GM18498 (cell line): ENCODE measurements at regions not wholly inside any gene's neighbourhood (a gene's known extent, or its start where the extent isn't known, plus 50 kb on each side); places are given as distances from the start of the nearest gene placed in this dataset.

ENCODE experiments used
- ATAC-seq: cut with Tn5 transposase; IDR thresholded peaks from one replicate; pipeline ENCODE4 v1.9.1; 2021; ENCODE audit warnings: mild to moderate bottlenecking, moderate library complexity; ENCODE audit not compliant: unreplicated experiment

DNA sequence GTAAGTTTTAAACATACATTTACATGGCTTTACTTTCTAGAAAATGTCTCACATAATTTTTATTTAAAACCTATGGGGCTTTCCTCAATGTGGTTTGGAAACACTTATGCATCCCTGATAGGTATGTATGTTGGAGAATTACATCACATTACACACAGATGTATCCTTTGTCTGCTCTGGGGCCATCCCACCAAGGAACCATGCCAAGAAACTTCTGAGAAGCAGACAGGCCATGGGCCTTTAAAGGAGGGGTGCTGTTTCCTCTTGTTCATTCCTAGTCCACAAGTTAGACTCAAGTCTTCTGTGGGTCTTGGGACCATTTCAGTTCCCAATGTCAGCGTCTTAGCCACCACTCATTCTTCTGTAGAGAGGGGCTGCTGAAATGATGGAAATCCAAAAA, 162.0 kb upstream of the SETBP1 start:
- no peak for ATAC-seq

DNA sequence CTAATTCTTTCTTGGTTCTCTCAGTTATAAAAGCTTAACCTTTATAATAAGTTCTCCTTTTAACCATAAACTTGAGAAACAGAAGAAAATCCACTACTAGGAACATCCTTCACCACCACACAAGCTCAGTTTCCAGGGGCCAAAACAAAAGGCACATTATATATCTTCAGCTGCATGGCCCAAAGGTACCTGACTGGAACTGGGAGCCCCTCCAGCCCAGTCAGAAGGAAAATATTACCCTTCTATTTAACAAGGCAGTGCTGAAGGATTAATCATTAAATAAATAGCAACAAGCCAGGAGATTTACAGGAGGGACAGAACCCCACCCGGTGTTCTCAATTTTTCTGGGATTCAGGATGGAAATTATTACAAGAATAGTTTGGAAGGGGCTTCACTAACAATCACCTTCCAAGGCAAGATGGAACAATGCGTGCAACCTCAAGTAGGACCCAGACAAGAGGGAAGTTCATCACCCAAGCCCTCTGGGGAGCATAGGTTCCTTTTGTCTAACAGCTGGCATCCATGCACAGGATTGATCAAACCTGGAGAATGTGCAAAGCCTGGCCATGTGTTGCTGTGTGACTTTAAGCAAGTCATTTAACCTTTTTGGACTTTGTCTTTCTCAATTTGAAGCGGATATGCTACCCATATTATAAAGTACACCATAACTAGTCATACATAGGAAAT, 159.6 kb upstream of the SETBP1 start:
- ATAC-seq = no peak

GRCh38 chr18:44521668-44522022, 159.0 kb upstream of the SETBP1 start:
- no peak for ATAC-seq

DNA sequence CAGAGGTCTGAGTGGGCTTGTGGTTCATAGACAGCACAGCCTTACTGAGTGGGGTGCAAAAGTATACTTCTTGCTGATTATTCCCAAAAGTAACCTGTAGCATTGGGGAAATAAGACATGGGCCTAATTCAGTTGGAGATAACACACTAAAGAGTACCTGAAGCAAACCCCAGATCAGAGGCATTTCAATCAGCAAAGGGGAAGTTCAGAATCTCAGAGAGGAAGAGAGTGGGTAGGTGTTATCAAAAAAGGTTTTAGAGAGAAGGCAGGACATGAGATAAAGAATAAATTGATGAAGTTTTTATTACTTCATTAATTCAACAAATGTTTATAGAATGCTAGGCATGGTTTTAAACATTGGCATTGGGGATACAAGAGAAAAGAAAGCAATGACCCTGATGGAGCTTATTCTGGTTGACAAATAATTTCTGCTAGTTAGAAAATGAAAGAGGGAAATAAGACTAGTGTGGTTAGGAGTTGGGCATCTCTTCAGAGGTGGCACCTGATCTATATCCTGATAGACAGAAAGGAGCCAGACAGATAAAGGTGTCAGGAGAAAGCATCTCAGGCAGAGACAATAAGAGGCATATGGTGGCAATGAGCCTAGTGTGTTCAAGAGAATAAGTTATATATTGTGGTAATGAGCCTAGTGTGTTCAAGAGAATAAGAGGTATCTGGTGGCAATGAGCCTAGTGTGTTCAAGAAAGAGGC, 153.8 kb upstream of the SETBP1 start:
- peak; percentile 58 for ATAC-seq

DNA sequence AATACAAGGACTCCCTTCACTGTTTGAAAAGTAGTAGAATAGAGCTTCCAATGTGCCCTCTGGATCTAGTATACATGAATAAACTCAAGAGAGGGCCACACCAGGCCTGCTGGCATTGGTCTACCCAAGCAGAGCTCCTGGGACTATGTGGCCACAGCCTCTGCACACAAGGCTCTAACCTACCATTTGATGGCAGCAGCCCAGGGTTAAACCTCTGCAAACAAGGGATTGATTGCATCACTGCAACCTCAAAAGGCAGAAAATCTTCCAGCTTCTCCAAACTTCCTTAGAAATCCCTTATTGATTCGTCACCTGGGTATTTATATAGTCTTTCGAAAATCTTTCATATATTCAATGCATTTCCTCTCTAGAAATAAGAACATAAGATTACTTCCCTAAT, 147.6 kb upstream of the SETBP1 start:
- ATAC-seq = no peak

DNA sequence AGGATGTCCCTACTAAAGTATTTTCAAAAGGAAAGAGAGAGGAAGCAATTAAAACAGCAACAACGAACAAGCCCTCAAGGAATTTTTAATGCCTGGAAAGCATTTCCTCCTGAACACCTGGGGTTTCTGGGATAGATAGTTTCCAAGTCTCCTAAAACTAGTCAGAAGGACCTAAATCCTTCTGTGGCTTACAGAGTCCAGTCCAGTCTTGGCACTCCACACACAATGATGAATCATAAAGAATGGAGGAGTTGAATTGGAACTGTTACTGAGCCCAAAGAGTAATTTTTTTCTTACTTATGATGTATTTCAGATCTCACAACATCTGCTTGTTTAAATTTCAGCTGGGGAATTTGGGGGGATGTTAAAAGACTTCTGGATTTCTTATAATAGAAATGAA, 144.6 kb upstream of the SETBP1 start:
- ATAC-seq = no peak

GRCh38 chr18:44536619-44537018, 144.1 kb upstream of the SETBP1 start:
- no peak for ATAC-seq

DNA sequence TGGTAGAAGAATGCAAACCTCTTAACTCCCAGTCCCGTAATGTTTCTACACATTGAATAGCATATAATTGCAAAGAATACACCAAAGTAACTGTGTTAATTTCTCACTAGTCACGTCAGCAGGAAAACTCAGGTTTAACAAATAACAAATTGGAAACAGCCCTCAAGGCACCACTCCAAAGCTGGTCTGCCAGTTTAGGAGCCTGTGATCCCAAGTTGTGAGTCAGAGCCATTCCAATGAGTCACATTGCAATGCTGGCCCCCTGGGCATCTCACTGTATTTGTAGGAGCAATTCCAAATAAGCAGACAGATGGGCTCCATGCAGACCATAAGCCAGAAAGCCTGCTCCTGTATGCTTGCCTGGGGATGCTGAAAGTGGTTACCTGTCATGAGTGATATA, 143.2 kb upstream of the SETBP1 start:
- ATAC-seq = no peak

GRCh38 chr18:44539926-44540325, 140.8 kb upstream of the SETBP1 start:
- ATAC-seq = no peak

GRCh38 chr18:44541159-44541558, 139.5 kb upstream of the SETBP1 start:
- ATAC-seq = no peak

GRCh38 chr18:44541781-44542180, 138.9 kb upstream of the SETBP1 start:
- no peak for ATAC-seq

- ATAC-seq = no peak
Observed at GRCh38 chr18:44543387-44543786, 137.3 kb upstream of the SETBP1 start.

- no peak for ATAC-seq
Observed at GRCh38 chr18:44545359-44545985, 135.2 kb upstream of the SETBP1 start.

- no peak for ATAC-seq
Observed at GRCh38 chr18:44546954-44547353, 133.7 kb upstream of the SETBP1 start.

GRCh38 chr18:44548291-44549221, 132.1 kb upstream of the SETBP1 start:
- no peak for ATAC-seq

GRCh38 chr18:44552706-44553105, 128.0 kb upstream of the SETBP1 start:
- no peak for ATAC-seq

- ATAC-seq = peak; percentile 77
Observed at GRCh38 chr18:44556296-44556695, 124.4 kb upstream of the SETBP1 start.

DNA sequence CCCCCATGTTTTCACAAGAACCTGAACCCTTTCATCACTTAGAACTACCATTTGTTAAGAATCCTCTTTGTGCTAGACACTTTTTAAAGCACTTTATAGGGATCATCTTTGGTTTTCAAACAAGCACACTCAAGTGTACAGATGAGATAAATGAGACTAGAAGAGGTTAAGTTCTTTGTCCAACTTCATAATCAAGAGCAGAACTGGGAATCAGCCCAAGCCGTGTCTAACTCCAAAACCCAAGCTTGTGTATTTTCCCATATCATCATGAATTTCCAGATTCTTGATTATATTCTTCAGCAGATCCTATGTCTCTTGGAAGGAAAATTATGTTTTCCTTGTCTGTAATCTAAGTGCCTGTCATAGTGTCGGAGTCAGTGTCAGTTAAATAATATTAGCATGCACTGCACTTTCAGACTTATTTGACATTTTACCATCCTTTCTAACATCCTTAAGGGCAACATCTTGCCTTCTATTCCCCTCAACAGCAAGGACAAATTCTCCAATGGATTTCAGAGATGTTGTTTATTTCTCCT, 123.0 kb upstream of the SETBP1 start:
- no peak for ATAC-seq

DNA sequence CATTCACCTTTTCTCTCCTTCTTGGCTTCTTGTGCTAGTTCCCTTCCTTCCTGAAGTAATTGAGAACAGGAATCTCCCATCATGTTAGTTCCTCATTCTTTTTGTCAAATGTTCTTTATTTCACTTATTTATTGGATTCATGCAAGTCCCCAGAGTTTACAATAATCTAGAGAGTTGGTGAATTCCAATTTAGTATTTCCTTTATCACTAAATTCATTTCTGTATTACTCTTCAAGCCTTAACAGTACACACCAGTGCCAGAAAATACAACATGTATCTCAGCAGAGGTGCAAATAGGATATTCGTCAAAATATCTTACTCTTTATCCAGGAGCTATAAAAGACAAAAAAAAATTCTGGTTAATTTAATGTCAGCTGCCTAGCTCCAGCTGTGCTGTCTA, 121.9 kb upstream of the SETBP1 start:
- ATAC-seq = no peak

DNA sequence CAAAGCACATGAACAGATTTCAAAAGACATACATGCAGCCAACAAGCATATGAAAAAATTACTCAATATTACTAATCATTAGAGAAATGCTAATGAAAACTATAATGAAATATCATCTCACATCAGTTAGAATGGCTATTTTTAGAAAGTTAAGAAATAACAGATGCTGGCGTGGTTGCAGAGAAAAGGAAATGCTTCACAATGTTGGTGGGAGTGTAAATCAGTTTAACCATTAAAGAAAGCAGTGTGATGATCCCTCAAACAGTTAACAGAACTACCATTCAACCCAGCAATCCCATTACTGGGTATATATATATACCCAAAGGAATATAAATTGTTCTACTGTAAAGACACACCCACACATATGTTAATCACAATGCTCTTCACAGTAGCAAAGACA, 117.7 kb upstream of the SETBP1 start:
- ATAC-seq = no peak

DNA sequence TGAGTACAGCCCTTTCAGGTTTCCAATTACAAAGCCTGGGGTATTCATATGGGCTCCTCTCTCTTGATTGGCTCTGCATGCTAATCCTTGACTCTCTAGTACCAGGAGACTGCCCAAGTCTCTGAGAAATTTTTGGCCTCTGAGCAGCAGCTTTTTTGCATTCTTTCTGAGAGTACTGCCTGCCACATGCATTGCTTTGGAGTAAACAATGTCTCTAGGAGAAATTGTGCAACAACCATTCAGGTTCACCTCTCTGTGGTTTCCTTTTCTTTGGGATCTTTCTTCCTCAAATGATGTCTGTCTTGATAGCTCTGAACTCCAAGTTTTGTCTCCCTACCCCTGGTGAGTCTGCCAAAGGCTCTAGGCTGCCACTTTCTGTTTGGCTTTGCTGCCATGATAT, 115.8 kb upstream of the SETBP1 start:
- ATAC-seq = no peak
